Lower leg skin (tissue), 4 donors: ENCODE measurements at regions not wholly inside any gene's neighbourhood (a gene's known extent, or its start where the extent isn't known, plus 50 kb on each side); places are given as distances from the start of the nearest gene placed in this dataset.

Source experiments
- DNase-seq, 2 donors: peaks; one replicate each; pipeline ENCODE4 v3.0.0-alpha.2; 2019; ENCODE audit warnings: low spot score in 2 of 2
- H3K4me3 ChIP-seq: fragments of 200-600 bp; sonication (generic); 2 replicates; pipeline ENCODE4 v1.5.1; 2017; ENCODE audit warnings: mild to moderate bottlenecking, low read depth; ENCODE audit not compliant: poor library complexity, severe bottlenecking
- POLR2A ChIP-seq, 2 donors: fragments of 450-650 bp; IDR thresholded peaks; one replicate each; pipeline ENCODE4 v1.6.1; 2016 to 2017; ENCODE audit warnings: antibody characterized with exemption in 2 of 2, mild to moderate bottlenecking in 1 of 2, moderate library complexity in 1 of 2
- WGBS, 2 donors: methylation state at CpG; one replicate each; pipeline ENCODE4 v1.1.5; 2018; 5-methylcytosine and 5-hydroxymethylcytosine counted together
- intact Hi-C: fragments of 100-400 bp; cut with DNase I; formaldehyde crosslinking; loops from one replicate; pipeline ENCODE4 v1.15.0; 2023; ENCODE audit warnings: low total_unique reads
- TF ChIP-seq, protein P1 (sequence below), 3 donors: fragments of 450-650 bp; IDR thresholded peaks; one replicate each; pipeline ENCODE4 v1.5.1; 2016; ENCODE audit warnings: antibody characterized with exemption in 3 of 3, mild to moderate bottlenecking in 3 of 3, moderate library complexity in 2 of 3

DNA sequence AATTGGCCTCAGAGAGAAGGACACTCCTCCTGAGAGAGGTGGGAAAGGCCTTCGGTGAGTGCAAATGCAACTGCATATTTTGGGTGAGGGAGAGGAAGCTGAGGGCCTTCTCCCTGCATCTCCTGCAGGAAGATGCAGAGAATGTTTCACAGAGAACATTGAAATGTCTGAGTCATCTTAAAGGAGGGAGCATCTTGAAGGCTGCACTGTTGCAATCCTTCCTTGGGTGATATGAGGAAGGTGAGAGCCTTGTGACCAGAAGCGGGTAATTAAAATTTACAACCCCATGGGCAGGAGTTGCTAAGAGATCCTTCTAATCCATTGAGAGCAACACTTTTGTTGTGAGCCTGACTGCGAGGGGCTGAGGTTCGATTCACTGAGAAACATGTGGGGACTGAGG is 375.7 kb upstream of the MARCKS start:
- WGBS, 2 donors, result 92 to 94% methylated on average over 4 of the region's 4 CpGs
- no peak for TF ChIP-seq POLR2A (IDR thresholded peaks at IDR 0.05)
- TF ChIP-seq, protein P1, sequence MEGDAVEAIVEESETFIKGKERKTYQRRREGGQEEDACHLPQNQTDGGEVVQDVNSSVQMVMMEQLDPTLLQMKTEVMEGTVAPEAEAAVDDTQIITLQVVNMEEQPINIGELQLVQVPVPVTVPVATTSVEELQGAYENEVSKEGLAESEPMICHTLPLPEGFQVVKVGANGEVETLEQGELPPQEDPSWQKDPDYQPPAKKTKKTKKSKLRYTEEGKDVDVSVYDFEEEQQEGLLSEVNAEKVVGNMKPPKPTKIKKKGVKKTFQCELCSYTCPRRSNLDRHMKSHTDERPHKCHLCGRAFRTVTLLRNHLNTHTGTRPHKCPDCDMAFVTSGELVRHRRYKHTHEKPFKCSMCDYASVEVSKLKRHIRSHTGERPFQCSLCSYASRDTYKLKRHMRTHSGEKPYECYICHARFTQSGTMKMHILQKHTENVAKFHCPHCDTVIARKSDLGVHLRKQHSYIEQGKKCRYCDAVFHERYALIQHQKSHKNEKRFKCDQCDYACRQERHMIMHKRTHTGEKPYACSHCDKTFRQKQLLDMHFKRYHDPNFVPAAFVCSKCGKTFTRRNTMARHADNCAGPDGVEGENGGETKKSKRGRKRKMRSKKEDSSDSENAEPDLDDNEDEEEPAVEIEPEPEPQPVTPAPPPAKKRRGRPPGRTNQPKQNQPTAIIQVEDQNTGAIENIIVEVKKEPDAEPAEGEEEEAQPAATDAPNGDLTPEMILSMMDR (IDR thresholded peaks at IDR 0.05), result no peak
- DNase-seq, result no peak
- H3K4me3 ChIP-seq, result no peak overlapping the region
- intact Hi-C loops, result no loop called here

DNA sequence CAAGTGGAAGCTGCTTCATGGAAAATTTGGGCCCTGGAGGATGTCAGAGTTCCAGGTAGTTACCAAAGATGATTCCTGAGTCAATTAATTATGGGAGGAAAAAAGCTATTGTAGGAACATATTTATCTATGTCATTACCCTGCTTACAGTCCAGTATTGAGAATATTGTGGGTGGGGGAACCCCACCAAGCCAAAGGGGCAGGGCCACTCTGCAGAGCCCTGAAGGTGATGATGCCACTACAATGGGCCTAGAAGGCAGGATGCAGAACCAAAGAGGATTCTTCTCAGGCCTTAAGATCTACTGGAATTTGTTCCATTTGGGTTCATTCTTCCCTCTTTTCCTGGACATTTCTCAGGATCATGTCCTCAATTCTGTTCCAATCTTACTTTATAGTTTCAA is 375.2 kb upstream of the MARCKS start:
- intact Hi-C loops, result no loop called here
- DNase-seq, result no peak
- TF ChIP-seq, protein P1 (IDR thresholded peaks at IDR 0.05), result no peak
- no peak for TF ChIP-seq POLR2A (IDR thresholded peaks at IDR 0.05)
- H3K4me3 ChIP-seq, result no peak overlapping the region

DNA sequence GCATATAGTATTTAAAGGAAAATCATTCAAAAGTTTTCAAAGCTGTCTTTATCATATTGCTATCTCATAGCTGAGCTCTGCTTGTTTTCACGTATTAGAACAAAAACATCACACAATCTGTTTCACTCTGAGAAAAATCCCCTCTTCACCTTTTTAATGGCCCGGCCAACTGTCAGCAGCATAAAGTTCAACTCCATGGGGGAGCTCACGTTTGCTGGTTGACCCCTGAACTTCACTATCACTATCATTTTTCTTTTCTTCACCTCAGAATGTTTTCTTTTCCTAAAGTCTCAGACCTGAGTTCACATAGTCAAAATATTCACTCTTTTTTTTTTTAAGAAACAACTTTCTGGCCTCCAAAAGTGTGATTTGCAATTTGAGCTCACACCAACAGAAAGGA is 374.4 kb upstream of the MARCKS start:
- intact Hi-C loops, result no loop called here
- TF ChIP-seq, protein P1 (IDR thresholded peaks at IDR 0.05), result no peak
- no peak for TF ChIP-seq POLR2A (IDR thresholded peaks at IDR 0.05)
- DNase-seq, result no peak
- H3K4me3 ChIP-seq, result no peak overlapping the region
- WGBS, 2 donors, result 83 to 88% methylated on average over 3 of the region's 3 CpGs

DNA sequence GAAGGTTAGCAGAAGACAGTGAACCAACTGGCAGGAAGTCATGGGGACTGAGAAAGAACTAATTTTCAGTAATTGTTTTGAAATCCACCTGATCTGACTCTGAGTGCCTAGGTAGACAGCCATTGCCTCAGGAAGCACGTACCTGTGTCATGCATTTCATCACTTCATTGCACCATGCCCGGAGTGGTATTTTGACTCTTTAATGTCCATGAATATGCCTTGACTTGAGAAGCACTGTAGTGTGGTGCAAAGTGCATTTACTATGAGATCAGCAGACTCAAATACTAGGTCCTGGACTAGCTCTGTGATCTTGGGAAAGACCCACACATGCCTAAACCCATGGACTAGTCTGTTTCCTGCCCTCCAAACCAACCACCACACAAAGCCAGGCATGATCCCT is 370.9 kb upstream of the MARCKS start:
- 59 to 61% methylated on average over 2 of the region's 2 CpGs for WGBS, 2 donors
- intact Hi-C loops, result no loop called here
- no peak for TF ChIP-seq POLR2A (IDR thresholded peaks at IDR 0.05)
- TF ChIP-seq, protein P1 (IDR thresholded peaks at IDR 0.05), result no peak
- H3K4me3 ChIP-seq, result no peak overlapping the region
- no peak for DNase-seq

DNA sequence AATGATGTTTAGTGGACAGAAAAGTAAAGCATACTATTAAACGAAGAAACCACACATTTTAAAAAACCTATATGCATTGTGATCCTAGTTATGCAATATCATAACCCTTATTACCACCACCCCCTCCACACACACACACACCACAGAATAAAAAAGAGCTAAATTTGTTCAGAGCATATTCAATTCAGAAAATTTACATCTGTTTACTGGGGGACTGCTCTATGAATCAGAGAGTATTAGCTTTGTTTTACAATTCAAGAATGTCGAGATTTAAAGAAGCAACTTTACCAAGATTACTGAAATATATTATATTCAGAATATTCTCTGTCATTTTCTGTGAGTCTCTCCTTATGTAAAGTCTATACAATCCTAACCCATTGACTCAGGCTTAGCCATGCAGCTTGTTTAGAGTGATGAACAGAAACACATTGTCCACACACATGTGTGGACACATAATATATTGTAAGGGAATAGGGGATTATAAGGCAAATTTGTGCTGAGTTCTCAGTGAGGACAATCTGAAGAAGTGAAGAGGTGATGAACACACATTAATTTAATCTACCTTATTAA is 369.6 kb upstream of the MARCKS start:
- TF ChIP-seq POLR2A (IDR thresholded peaks at IDR 0.05), result no peak
- TF ChIP-seq, protein P1 (IDR thresholded peaks at IDR 0.05), result no peak
- no peak for DNase-seq
- H3K4me3 ChIP-seq, result no peak overlapping the region
- intact Hi-C loops, result no loop called here
- 85 to 86% methylated on average over 2 of the region's 2 CpGs for WGBS, 2 donors

DNA sequence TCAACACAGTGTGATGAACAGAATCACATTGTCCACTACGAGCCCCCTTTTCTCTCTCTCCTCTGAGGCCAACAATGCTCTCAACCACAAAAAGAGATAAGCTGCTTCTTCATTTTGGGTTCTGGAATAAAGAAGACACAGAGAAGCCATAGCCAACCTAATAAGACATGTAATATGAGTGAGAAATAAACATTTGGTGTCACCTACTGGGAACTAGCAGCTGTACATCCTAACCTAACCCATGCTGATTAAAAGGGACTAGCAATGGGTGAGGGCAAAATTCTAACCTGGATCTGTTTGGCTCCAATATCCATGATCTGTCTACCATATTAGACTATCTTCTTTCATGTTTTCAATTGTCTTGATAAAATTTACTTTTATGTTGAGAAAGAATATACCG is 369.1 kb upstream of the MARCKS start:
- intact Hi-C loops, result no loop called here
- no peak overlapping the region for H3K4me3 ChIP-seq
- no peak for TF ChIP-seq POLR2A (IDR thresholded peaks at IDR 0.05)
- TF ChIP-seq, protein P1 (IDR thresholded peaks at IDR 0.05), result no peak
- 94% methylated on average over 2 of the region's 2 CpGs for WGBS, 2 donors
- no peak for DNase-seq
